Stomach (tissue), 8 donors: ENCODE measurements at regions not wholly inside any gene's neighbourhood (a gene's known extent, or its start where the extent isn't known, plus 50 kb on each side); places are given as distances from the start of the nearest gene placed in this dataset.

Experiments
- DNase-seq, 2 donors: peaks; one replicate each; pipeline versions ENCODE4 v3.0.0 to v3.0.0-alpha.2; 2013 to 2019
- H3K27ac ChIP-seq, 5 donors: fragments of 200-600 bp in 4 of 5; sonication (generic) in 4 of 5; one replicate each; pipeline ENCODE4 v1.5.1; 2013 to 2019; ENCODE audit warnings: mild to moderate bottlenecking in 1 of 5, moderate library complexity in 1 of 5
- H3K27me3 ChIP-seq, 3 donors: fragments of 200-600 bp; sonication (generic); one replicate each; pipeline ENCODE4 v1.5.1; 2017 to 2019; ENCODE audit warnings: mixed run types in 1 of 3
- H3K36me3 ChIP-seq, 4 donors: fragments of 200-600 bp; sonication (generic); 1 replicate in 3 of 4; 2 replicates in 1 of 4; pipeline ENCODE4 v1.5.1; 2016 to 2019
- H3K4me1 ChIP-seq, 4 donors: fragments of 200-600 bp; sonication (generic); one replicate each; pipeline ENCODE4 v1.5.1; 2016 to 2019
- H3K4me3 ChIP-seq, 4 donors: fragments of 200-600 bp; sonication (generic) in 3 of 4; one replicate each; pipeline ENCODE4 v1.5.1; 2016 to 2019; ENCODE audit warnings: mild to moderate bottlenecking in 1 of 4
- H3K9me3 ChIP-seq, 4 donors: fragments of 200-600 bp; sonication (generic); one replicate each; pipeline ENCODE4 v1.5.1; 2016 to 2019
- EP300 ChIP-seq: sonication (generic); formaldehyde crosslinking; IDR thresholded peaks from one replicate; pipeline ENCODE4 v1.6.1; 2017; ENCODE audit warnings: antibody characterized with exemption
- POLR2A ChIP-seq, 4 donors: fragments of 450-650 bp; IDR thresholded peaks; one replicate each; pipeline ENCODE4 v1.6.1; 2016; ENCODE audit warnings: antibody characterized with exemption in 4 of 4, control low read depth in 2 of 4, mild to moderate bottlenecking in 1 of 4, moderate library complexity in 1 of 4
- POLR2AphosphoS5 ChIP-seq, 3 donors: sonication (generic); formaldehyde crosslinking; IDR thresholded peaks; one replicate each; pipeline ENCODE4 v1.6.1; 2016; ENCODE audit warnings: antibody characterized with exemption in 3 of 3
- WGBS, 5 donors: extraction: QIAGEN DNeasy Blood & Tissue Kit in 3 of 5; methylation state at CpG; one replicate each; pipeline versions ENCODE4 v1.1.5 to v1.1.7; 2013 to 2018; 5-methylcytosine and 5-hydroxymethylcytosine counted together
- intact Hi-C: fragments of 100-400 bp; cut with DNase I; formaldehyde crosslinking; loops from one replicate; pipeline ENCODE4 v1.15.1; 2023; ENCODE audit warnings: low total_unique reads
- TF ChIP-seq, protein P1 (sequence below), 7 experiments: fragments of 450-650 bp in 4 of 7; fragments of 200-600 bp in 3 of 7; sonication (generic) in 3 of 7; IDR thresholded peaks; one replicate each; pipeline ENCODE4 v1.5.1; 2016 to 2019; ENCODE audit warnings: antibody characterized with exemption in 7 of 7, control low read depth in 2 of 7, mild to moderate bottlenecking in 1 of 7
- donor health status: healthy with polysubstance abuse.
- donor health status: Bipolar disorder and iron deficiency.
- donor health status: healthy.

DNA sequence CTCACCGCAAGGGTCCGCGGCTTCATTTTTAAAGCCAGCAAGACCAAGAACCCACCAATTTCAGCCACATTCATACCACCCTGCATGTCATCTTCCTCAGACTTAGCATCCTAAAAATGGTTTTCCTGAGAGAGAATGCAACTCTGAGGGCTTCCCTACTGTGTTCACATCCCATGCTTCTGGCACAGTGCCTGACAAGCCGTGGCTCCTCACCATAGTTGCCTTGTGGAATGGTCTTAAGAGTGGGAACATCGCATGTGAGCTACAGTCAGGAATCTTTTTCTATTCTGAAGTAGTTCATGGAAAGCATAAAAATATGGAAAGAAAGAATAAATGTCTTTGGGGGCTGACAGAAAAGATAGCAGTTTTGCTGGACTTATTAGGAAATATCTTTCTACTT, 120.3 kb downstream of the RAP2B start:
- H3K36me3 ChIP-seq = no peaks in the 10 kb centered on the region
- H3K9me3 ChIP-seq = no peaks in the 10 kb centered on the region
- peaks cover 0 to 18% (median 6%) of the 10 kb centered on the region in 4 donors for H3K4me1 ChIP-seq
- intact Hi-C loops = no loop called here
- H3K4me3 ChIP-seq = no peak overlapping the region
- no peak for TF ChIP-seq POLR2AphosphoS5 (IDR thresholded peaks at IDR 0.05)
- no peak for TF ChIP-seq POLR2A (IDR thresholded peaks at IDR 0.05)
- TF ChIP-seq, protein P1, sequence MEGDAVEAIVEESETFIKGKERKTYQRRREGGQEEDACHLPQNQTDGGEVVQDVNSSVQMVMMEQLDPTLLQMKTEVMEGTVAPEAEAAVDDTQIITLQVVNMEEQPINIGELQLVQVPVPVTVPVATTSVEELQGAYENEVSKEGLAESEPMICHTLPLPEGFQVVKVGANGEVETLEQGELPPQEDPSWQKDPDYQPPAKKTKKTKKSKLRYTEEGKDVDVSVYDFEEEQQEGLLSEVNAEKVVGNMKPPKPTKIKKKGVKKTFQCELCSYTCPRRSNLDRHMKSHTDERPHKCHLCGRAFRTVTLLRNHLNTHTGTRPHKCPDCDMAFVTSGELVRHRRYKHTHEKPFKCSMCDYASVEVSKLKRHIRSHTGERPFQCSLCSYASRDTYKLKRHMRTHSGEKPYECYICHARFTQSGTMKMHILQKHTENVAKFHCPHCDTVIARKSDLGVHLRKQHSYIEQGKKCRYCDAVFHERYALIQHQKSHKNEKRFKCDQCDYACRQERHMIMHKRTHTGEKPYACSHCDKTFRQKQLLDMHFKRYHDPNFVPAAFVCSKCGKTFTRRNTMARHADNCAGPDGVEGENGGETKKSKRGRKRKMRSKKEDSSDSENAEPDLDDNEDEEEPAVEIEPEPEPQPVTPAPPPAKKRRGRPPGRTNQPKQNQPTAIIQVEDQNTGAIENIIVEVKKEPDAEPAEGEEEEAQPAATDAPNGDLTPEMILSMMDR (IDR thresholded peaks at IDR 0.05) = no peak
- no peak for TF ChIP-seq EP300
- no peaks in the 10 kb centered on the region for H3K27me3 ChIP-seq
- WGBS, 5 donors = 90 to 93% (median 92%) methylated on average over 5 of the region's 5 CpGs
- DNase-seq = no peak
- no peak overlapping the region for H3K27ac ChIP-seq

DNA sequence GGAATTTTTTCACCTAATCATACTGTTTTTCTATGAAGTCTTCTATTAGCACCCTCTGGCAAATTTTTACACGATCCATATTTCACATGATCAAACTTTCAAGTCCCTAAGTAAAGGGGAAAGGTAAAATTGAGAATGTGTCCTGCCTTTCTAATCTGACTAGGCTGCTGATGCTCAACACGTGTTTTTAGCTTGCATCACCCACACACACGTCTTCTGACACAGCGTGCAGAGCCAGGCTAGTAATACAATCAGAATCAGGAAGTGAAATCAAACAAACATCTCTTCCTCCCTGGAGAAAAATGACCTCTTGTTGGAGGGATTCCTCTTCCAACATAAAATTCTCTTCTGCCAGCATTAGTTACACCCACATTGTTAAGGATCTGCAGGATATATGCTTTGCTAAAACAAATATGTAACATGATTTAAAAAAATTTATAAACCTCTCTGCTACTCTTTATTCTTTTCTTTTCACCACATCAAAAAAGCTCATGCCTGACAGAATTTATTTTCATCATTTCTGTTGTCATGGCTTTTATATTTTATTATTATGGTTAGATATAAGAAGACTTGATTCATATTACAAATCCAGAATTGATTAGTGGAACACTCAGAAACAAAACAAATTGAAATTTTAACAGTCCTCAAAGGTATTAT, 122.4 kb downstream of the RAP2B start:
- no peaks in the 10 kb centered on the region for H3K27me3 ChIP-seq
- 23 to 28% (median 24%) methylated on average over 4 of the region's 4 CpGs for WGBS, 5 donors
- H3K4me1 ChIP-seq = peaks cover 0 to 18% (median 6%) of the 10 kb centered on the region in 4 donors
- TF ChIP-seq POLR2A (IDR thresholded peaks at IDR 0.05) (no peak), POLR2AphosphoS5 (IDR thresholded peaks at IDR 0.05) (peak in 1 of 3 donors; percentile 24)
- H3K4me3 ChIP-seq = no peak overlapping the region
- H3K36me3 ChIP-seq = no peaks in the 10 kb centered on the region
- H3K9me3 ChIP-seq = no peaks in the 10 kb centered on the region
- DNase-seq = peak in 1 of 2 donors; percentile 75
- intact Hi-C loops = no loop called here
- peak overlapping the region in 3 of 5 donors; percentile 31 to 58 (median 54) for H3K27ac ChIP-seq

DNA sequence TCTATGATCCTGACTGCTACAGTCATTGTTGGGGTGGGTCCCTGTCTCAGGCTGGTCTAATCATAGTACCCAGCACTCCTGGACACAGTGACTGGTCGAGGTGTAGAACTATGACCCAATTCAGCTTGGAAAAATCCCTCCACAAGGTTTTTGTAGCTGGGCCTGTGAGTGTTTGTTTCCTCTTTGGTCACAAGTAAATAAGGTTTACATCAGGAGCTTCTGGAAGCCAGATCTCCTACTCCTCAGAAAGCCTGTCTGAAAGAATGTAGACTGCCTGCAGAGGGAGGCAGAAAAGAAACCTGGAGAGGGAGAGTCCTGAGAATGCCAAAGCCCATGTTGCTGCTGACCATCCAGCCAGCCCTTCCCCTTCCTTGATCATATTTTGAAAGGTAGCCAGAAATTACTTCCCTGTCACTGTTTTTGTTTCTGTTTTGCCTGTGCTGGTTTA, 123.2 kb downstream of the RAP2B start:
- Histone ChIP-seq H3K4me1 (peaks cover 0 to 18% (median 6%) of the 10 kb centered on the region in 4 donors), H3K27me3 (no peaks in the 10 kb centered on the region), H3K9me3 (no peaks in the 10 kb centered on the region), H3K4me3 (no peak overlapping the region), H3K27ac (peak overlapping the region in 2 of 5 donors; percentile 54 to 58), H3K36me3 (no peaks in the 10 kb centered on the region)
- TF ChIP-seq, protein P1 (IDR thresholded peaks at IDR 0.05) = no peak
- TF ChIP-seq POLR2AphosphoS5 (IDR thresholded peaks at IDR 0.05) = no peak
- 40 to 55% (median 48%) methylated on average over 1 of the region's 1 CpG for WGBS, 5 donors
- intact Hi-C loops = no loop called here
- peak in 1 of 2 donors; percentile 24 for DNase-seq

DNA sequence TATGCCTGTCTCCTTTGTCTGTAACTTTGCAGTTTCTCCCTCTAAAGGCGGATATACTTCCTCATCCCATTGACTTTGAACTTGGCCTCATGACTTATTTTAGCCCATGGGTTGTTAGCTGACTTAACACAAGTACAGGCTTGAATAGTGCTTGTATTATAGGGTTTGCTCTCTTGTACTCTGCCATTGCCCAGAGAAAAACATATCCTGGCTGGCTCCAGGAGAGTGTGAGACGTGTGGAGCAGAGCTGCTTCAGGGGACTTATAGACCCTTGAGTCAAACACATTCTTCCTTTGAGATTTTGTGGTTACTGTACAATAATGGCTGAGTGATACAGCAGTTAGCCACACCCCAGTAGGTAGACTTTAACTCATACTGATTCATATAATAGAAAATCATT, 124.0 kb downstream of the RAP2B start:
- intact Hi-C loops = no loop called here

More for the DNA sequence above, 124.0 kb downstream of the RAP2B start:
- Histone ChIP-seq H3K27me3 (no peaks in the 10 kb centered on the region), H3K4me3 (no peak overlapping the region), H3K36me3 (no peaks in the 10 kb centered on the region), H3K27ac (peak overlapping the region in 1 of 5 donors; percentile 35), H3K4me1 (peaks cover 0 to 18% (median 6%) of the 10 kb centered on the region in 4 donors), H3K9me3 (no peaks in the 10 kb centered on the region)
- WGBS, 5 donors = 66 to 85% (median 77%) methylated on average over 2 of the region's 2 CpGs
- TF ChIP-seq POLR2A (IDR thresholded peaks at IDR 0.05) = no peak
- TF ChIP-seq POLR2AphosphoS5 (IDR thresholded peaks at IDR 0.05) = no peak
- TF ChIP-seq, protein P1 (IDR thresholded peaks at IDR 0.05) = no peak
- TF ChIP-seq EP300 = no peak
- no peak for DNase-seq
